NCI-H2196 treated with DMSO at 0.1 percent for 48 hours (cell line): ENCODE measurements at regions not wholly inside any gene's neighbourhood (a gene's known extent, or its start where the extent isn't known, plus 50 kb on each side); places are given as distances from the start of the nearest gene placed in this dataset.
"Not testable (repeated sequence)": the region's sequence is repeated elsewhere in the genome, so short reads cannot be mapped to it uniquely, and the experiment has no call there.

ENCODE experiments used
- DNase-seq: peaks from one replicate; lab custom pipeline; 2025; ENCODE audit not compliant: unreplicated experiment; lab: John Stamatoyannopoulos, UW

GRCh38 chr18:78427081-78427480 lies 552.5 kb upstream of the SALL3 start:
- no peak for DNase-seq

- DNase-seq = no peak
These were observed 550.2 kb upstream of the SALL3 start for GRCh38 chr18:78429127-78430108.

GRCh38 chr18:78430131-78430758 lies 549.4 kb upstream of the SALL3 start:
- DNase-seq = no peak

- no peak for DNase-seq
These were observed 548.0 kb upstream of the SALL3 start for GRCh38 chr18:78431606-78432005.

GRCh38 chr18:78433562-78433961 lies 546.1 kb upstream of the SALL3 start:
- no peak for DNase-seq

- DNase-seq = no peak
These were observed 543.5 kb upstream of the SALL3 start for GRCh38 chr18:78436110-78436509.

GRCh38 chr18:78438235-78438634 lies 541.4 kb upstream of the SALL3 start:
- DNase-seq = not testable (repeated sequence)

- DNase-seq = no peak
These were observed 533.7 kb upstream of the SALL3 start for GRCh38 chr18:78445880-78446279.

GRCh38 chr18:78447211-78447610 lies 532.4 kb upstream of the SALL3 start:
- no peak for DNase-seq

- DNase-seq = no peak
These were observed 531.5 kb upstream of the SALL3 start for GRCh38 chr18:78448106-78448505.

- DNase-seq = no peak
These were observed 531.0 kb upstream of the SALL3 start for GRCh38 chr18:78448591-78448990.

- DNase-seq = no peak
These were observed 525.4 kb upstream of the SALL3 start for GRCh38 chr18:78454221-78454620.

- DNase-seq = no peak
These were observed 524.2 kb upstream of the SALL3 start for GRCh38 chr18:78455386-78455785.

GRCh38 chr18:78457011-78457410 lies 522.6 kb upstream of the SALL3 start:
- DNase-seq = no peak

- no peak for DNase-seq
These were observed 521.9 kb upstream of the SALL3 start for GRCh38 chr18:78457731-78458130.

- no peak for DNase-seq
These were observed 521.3 kb upstream of the SALL3 start for GRCh38 chr18:78458356-78458755.

- DNase-seq = no peak
These were observed 520.0 kb upstream of the SALL3 start for GRCh38 chr18:78459668-78460067.

- DNase-seq = no peak
These were observed 519.1 kb upstream of the SALL3 start for GRCh38 chr18:78460558-78460957.

- no peak for DNase-seq
These were observed 506.1 kb upstream of the SALL3 start for GRCh38 chr18:78473563-78473962.

- DNase-seq = no peak
These were observed 501.8 kb upstream of the SALL3 start for GRCh38 chr18:78477840-78478239.

- DNase-seq = no peak
These were observed 500.2 kb upstream of the SALL3 start for GRCh38 chr18:78479443-78479842.
